Osteoblast (primary cell): ENCODE measurements at regions not wholly inside any gene's neighbourhood (a gene's known extent, or its start where the extent isn't known, plus 50 kb on each side); places are given as distances from the start of the nearest gene placed in this dataset.

ENCODE experiments used
- DNase-seq: peaks from one replicate; pipeline ENCODE4 v3.0.0; 2011; ENCODE audit warnings: low spot score, mixed read lengths; ENCODE audit not compliant: insufficient read length; ENCODE audit errors: missing footprints
- H2AFZ ChIP-seq: 2 replicates; pipeline ENCODE4 v1.6.0; 2011; ENCODE audit warnings: mild to moderate bottlenecking, low read length
- H3K27ac ChIP-seq: 2 replicates; pipeline ENCODE4 v1.5.1; 2011; ENCODE audit warnings: mild to moderate bottlenecking, low read depth, low read length, moderate library complexity
- H3K27me3 ChIP-seq: 2 replicates; pipeline ENCODE4 v1.6.0; 2012; ENCODE audit warnings: mild to moderate bottlenecking, control low read depth, inconsistent platforms, low read length, moderate library complexity; ENCODE audit not compliant: insufficient read depth
- H3K36me3 ChIP-seq: 2 replicates; pipeline ENCODE4 v1.5.1; 2011; ENCODE audit warnings: mild to moderate bottlenecking, low read length, control low read depth, moderate library complexity; ENCODE audit not compliant: insufficient read depth
- H3K4me1 ChIP-seq: 2 replicates; pipeline ENCODE4 v1.5.1; 2011; ENCODE audit warnings: mild to moderate bottlenecking, low read length, control low read depth, moderate library complexity; ENCODE audit not compliant: insufficient read depth
- H3K4me2 ChIP-seq: 2 replicates; pipeline ENCODE4 v1.6.0; 2011; ENCODE audit warnings: mild to moderate bottlenecking, low read length; ENCODE audit not compliant: insufficient read depth
- H3K4me3 ChIP-seq: fragments of 200-600 bp; sonication (generic); 3 replicates; pipeline ENCODE4 v1.5.1; 2012; ENCODE audit warnings: mild to moderate bottlenecking, low read length, inconsistent platforms; ENCODE audit not compliant: insufficient read depth
- H3K79me2 ChIP-seq: 2 replicates; pipeline ENCODE4 v1.6.0; 2012; ENCODE audit warnings: mild to moderate bottlenecking, low read length, control low read depth, inconsistent platforms; ENCODE audit not compliant: insufficient read depth
- H3K9me3 ChIP-seq: 2 replicates; pipeline ENCODE4 v1.5.1; 2011; ENCODE audit warnings: low read depth, low read length, control low read depth
- H4K20me1 ChIP-seq: 2 replicates; pipeline ENCODE4 v1.6.0; 2012; ENCODE audit warnings: mild to moderate bottlenecking, low read length, control low read depth; ENCODE audit not compliant: insufficient read depth
- CTCF ChIP-seq: IDR thresholded peaks from 2 replicates; pipeline ENCODE4 v1.5.1; 2011; ENCODE audit warnings: mild to moderate bottlenecking, low read depth, low read length, moderate library complexity; ENCODE audit errors: extremely low read depth

GRCh38 chr6:81570681-81571080 lies 181.8 kb downstream of the TENT5A start:
- Histone ChIP-seq H3K4me1 (no peaks in the 10 kb centered on the region), H3K4me2 (no peak overlapping the region), H4K20me1 (no peaks in the 10 kb centered on the region), H3K27ac (no peak overlapping the region), H3K9me3 (no peaks in the 10 kb centered on the region), H3K4me3 (no peak overlapping the region), H3K27me3 (no peaks in the 10 kb centered on the region), H3K36me3 (no peaks in the 10 kb centered on the region), H2AFZ (no peak overlapping the region), H3K79me2 (no peaks in the 10 kb centered on the region)
- DNase-seq = no peak
- no peak for TF ChIP-seq CTCF

GRCh38 chr6:81568973-81569372 lies 183.5 kb downstream of the TENT5A start:
- no peak for TF ChIP-seq CTCF
- DNase-seq = no peak
- Histone ChIP-seq H3K4me2 (no peak overlapping the region), H4K20me1 (no peaks in the 10 kb centered on the region), H3K36me3 (no peaks in the 10 kb centered on the region), H3K27ac (no peak overlapping the region), H3K9me3 (no peaks in the 10 kb centered on the region), H3K27me3 (no peaks in the 10 kb centered on the region), H3K79me2 (no peaks in the 10 kb centered on the region), H2AFZ (no peak overlapping the region), H3K4me1 (peaks cover 8% of the 10 kb centered on the region), H3K4me3 (no peak overlapping the region)

- no peak overlapping the region for H3K4me2 ChIP-seq
- H3K4me3 ChIP-seq = no peak overlapping the region
- DNase-seq = no peak
- H3K79me2 ChIP-seq = no peaks in the 10 kb centered on the region
- no peaks in the 10 kb centered on the region for H3K27me3 ChIP-seq
- H4K20me1 ChIP-seq = no peaks in the 10 kb centered on the region
- H3K36me3 ChIP-seq = no peaks in the 10 kb centered on the region
- no peak overlapping the region for H3K27ac ChIP-seq
- H3K4me1 ChIP-seq = peaks cover 30% of the 10 kb centered on the region
- no peak for TF ChIP-seq CTCF
- no peaks in the 10 kb centered on the region for H3K9me3 ChIP-seq
- no peak overlapping the region for H2AFZ ChIP-seq
Observed at GRCh38 chr6:81565071-81565470, 187.4 kb downstream of the TENT5A start.

- DNase-seq = no peak
- Histone ChIP-seq H3K4me2 (no peak overlapping the region), H2AFZ (no peak overlapping the region)
Observed at GRCh38 chr6:81564470-81565068, 187.9 kb downstream of the TENT5A start.

More at GRCh38 chr6:81564470-81565068, 187.9 kb downstream of the TENT5A start:
- Histone ChIP-seq H3K36me3 (no peaks in the 10 kb centered on the region), H3K27ac (no peak overlapping the region), H3K27me3 (no peaks in the 10 kb centered on the region), H4K20me1 (no peaks in the 10 kb centered on the region), H3K9me3 (no peaks in the 10 kb centered on the region), H3K4me1 (peaks cover 30% of the 10 kb centered on the region), H3K79me2 (no peaks in the 10 kb centered on the region), H3K4me3 (no peak overlapping the region)
- TF ChIP-seq CTCF = no peak
